ENCODE measurements at regions not wholly inside any gene's neighbourhood (a gene's known extent, or its start where the extent isn't known, plus 50 kb on each side); places are given as distances from the start of the nearest gene placed in this dataset.

DNA sequence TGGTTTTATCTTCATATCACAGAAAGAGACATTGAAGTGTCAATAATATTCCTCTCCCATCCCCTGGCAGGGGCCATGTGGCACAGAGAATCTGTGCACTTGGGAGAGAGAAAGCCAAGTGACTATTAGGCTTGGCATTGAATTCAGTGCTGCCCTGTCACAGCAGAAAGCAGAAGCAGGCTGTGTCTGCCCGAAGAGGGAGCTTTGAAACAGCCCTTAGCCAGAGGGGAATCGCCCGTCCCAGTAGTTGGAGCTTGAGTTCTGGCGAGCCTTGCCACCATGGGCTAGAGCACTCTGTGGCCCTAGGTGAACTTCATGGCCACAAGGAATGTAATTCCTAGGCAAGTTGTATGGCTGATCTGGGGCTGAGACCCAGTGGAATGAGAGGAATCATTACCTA, 282.5 kb upstream of the PCDH10 start:
- DNase-seq (ENCODE audit: missing footprints), result no peak
- intact Hi-C loops (cut with DNase I), result no loop called here
- no peak for ATAC-seq

DNA sequence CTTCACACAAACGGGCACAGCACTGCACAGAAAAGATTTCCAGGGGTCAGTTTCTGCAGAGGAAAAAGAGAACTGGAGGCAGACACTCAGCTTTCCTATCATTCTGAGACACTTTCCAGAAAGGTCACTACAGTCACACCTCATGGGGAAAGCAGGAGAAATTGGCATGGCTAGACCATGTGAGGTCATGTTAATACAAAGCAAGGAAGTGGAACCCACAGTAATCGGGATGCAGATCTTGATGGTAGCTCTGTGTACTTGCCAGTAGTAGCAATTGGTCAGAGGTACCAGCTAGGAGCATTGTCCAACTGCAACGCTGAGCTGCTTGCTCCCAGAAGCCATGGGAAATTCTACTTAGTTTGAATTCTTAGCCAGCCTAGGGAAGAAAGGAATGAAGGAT, 255.3 kb upstream of the PCDH10 start:
- intact Hi-C loops (cut with DNase I), result no loop called here
- ATAC-seq (no peak), DNase-seq (ENCODE audit: missing footprints) (no peak)

DNA sequence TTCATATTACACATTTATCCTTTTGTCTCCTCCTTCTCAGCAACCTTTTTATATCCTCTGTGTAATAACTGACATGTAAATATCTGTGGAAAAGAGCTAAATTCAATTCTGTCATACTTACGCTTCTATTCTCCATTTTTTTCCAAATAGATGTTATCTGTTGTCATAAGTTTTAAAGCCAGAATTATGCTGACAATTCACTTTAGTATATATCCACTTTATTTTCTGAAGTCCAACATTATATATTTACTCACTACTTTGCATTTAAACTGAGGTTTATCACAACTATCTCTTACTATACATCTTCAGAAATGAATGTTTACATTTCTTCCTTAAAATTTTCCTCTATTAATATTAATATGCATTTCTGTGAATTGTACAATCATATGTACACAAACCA, 247.9 kb upstream of the PCDH10 start:
- intact Hi-C loops (cut with DNase I), result no loop called here
- ATAC-seq (no peak), DNase-seq (ENCODE audit: missing footprints) (no peak)

DNA sequence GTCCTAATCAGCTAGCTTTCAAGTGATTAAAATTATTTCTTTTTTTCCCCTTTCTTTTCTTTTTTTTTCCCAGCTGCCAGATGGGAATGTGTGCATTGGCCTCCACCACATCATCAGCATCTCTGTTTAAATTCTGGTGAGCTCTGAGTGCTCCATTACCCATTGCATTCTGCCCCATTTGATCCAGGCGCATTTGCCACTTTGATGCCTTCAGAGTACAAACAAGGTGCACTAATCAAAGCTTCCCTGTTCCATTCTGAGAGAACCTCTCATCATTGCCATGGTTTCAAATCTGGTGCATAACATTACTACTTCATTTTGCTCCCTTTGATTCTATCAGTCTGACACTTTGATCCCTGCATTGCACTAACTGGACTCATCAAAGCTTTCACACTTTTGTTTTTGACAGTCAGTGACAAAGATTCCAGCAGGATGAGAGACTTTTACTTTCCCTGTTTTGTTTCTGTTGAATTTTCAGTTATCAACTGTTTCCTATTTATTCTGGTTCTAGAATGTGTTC, 238.8 kb upstream of the PCDH10 start:
- intact Hi-C loops (cut with DNase I), result no loop called here
- no peak for DNase-seq (ENCODE audit: missing footprints)
- ATAC-seq, result no peak

DNA sequence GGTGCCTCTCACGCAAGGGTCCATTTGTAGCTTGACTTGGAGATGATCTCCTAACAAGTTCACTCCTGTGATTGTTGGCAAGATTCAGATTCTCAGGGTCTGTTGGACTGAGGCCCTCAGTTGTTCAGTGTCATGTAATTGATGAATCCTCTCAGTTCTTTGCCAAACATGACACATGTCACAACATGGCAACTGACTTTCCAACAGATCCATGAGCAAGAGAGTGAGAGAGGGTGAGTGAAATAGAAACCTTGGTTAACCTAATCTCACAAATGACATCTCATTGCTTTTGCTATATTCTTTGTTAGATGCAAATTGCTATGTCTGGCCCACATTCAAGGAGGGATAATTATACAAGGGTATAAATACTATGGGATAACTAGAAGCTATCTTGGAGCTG, 231.0 kb upstream of the PCDH10 start:
- DNase-seq (ENCODE audit: missing footprints) (no peak), ATAC-seq (no peak)
- intact Hi-C loops (cut with DNase I), result no loop called here

DNA sequence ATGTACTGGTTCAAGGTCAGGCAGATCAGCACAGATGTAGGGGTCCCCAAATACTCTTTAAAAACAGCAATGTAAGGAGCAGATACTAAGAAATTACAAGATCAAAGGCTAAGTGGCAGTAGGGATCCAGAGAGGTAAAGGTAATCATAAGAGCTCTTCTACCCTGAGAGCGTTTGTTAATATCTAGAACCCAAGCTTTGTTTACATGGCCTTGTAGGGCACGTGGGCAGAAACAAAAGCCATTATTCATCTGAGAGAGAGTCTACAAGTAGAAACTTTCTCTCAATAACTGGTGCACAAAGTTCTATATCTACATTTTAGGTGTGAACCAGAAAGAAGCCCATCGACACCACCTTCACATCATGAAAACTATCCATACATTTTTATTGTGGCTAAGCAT, 225.6 kb upstream of the PCDH10 start:
- intact Hi-C loops (cut with DNase I), result no loop called here
- ATAC-seq (no peak), DNase-seq (ENCODE audit: missing footprints) (no peak)

DNA sequence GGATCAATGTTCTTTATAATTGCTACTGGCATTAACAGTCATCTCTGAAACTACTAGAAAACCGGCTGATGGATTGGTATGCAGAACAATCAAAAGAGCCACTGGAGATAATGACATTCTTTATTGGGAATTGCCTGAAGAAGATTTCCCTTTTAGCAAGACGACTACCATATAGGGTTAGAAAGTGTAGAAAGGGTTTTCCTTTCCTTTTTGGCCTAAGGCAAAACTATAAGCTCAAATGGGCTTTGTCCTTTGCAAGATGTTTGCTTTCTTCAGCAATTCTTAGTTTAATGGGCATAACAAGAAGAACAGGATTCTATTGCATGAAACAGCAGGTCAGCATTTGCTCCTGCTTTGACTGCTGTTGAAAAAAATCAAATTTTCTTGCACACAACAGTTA, 214.2 kb upstream of the PCDH10 start:
- ATAC-seq (no peak), DNase-seq (ENCODE audit: missing footprints) (no peak)
- intact Hi-C loops (cut with DNase I), result no loop called here

DNA sequence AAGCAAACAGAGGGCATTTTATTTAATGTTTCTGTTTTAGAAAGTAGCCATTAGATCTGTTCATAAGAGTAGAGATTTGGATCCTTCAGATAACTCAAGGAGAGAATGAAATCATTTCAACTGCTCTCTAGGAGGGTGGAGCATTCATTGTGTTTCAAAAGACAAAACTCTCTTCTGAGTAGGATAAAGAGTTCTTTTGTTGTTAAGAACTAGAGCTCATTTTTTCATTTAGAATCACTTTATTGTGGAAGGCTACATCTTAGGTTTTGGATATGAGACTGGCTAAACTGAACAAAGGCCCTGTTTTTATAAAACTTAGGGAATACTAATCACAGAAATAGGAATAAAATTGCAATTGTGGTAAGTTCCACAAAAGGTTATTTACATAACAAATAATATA, 193.9 kb upstream of the PCDH10 start:
- DNase-seq (ENCODE audit: missing footprints), result no peak
- no peak for ATAC-seq
- intact Hi-C loops (cut with DNase I), result no loop called here

DNA sequence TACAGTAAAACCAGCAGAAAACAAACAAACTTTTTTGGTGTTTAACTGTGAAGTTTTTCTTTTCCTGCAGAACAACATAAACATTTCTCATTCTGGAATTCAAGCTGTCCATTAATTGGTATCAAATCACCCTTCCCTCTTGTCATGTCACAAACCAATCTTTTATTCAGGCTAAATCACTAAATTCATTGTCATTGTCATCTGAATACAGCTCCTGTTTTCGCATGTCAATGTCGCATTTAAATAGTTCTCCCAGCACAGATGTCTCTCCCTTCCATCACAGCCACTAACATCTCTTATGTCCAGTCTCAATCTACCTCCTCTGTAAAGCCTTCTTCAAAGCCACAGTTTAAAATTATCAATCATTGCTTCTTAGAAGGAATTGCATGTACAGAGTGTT, 192.1 kb upstream of the PCDH10 start:
- ATAC-seq (no peak), DNase-seq (ENCODE audit: missing footprints) (no peak)
- intact Hi-C loops (cut with DNase I), result no loop called here

DNA sequence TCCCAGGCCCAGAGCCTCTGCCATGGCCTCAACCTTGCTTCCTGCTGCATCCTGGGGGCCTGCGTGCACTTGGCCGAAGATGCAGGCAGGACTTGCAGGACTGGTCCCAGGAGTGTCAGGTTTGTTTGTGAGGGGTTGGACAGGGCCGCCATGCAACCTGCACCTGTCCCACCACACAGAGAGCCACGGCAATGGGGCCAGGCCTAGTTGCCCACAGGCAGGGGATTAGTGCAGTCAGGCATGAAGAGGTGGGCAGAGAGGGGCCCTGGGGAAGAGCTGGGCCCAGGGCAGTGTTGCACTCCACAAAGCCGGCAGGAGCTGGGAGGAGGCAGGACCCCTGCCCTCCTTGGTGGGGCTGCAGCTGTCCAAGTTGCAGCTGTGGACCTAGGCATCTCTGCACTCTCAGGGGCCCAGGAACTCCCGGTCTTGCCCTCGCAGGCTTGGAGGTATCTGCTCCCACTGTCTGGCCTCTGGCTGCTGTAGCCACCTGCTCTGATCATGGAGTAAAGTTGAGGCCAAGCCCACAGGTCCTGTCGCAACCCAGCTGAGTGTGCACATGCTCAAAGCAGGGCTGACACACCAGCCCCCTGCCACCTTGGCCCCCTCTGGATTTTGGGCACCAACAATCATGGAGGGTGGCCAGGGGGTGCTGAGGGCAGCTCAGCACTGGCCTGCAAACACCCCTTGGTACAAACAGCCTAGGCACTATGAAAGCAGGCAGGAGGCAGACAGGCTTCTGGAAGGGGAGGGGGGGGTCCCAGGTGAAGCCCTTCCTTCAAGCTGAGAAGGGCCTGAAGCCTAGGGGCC, 190.4 kb upstream of the PCDH10 start:
- ATAC-seq (no peak), DNase-seq (ENCODE audit: missing footprints) (no peak)
- intact Hi-C loops (cut with DNase I), result no loop called here

DNA sequence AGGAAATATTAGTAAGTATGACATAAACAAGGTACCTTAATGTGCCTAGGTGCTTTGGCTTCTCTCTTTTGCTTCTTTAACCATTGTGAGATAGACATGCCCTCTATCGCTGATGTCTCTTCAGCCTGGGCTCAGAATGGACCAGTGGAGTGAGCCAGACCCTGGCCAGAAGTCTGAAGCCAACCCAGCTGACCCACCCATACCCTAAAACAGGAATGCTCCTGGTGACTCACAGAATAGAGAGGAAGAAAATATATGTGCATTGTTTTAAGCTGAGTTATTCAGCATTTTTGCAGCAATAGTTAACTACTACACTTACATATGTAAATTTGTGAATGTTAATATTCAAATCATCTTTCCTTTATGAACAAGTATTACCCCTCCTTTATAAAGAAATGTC, 167.5 kb upstream of the PCDH10 start:
- intact Hi-C loops (cut with DNase I), result no loop called here
- ATAC-seq (no peak), DNase-seq (ENCODE audit: missing footprints) (no peak)

DNA sequence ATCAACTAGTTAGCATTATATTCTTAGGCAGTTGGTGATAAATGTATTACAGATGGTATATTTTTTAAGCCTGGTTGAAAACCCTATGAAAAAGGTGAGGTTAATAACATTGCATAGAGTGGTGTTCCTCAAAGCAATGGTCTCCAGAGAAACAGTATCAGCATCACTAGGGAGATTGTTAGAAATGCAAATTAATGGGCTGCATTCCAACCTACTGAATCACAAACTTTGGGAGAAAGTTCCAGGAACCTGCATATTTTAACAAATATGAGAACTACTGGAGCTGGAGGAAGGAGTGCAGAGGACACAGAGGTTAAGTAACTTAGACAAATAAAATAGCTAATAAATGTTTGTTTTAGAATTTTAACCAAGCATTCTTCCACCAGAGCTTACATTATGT, 166.9 kb upstream of the PCDH10 start:
- DNase-seq (ENCODE audit: missing footprints) (no peak), ATAC-seq (no peak)
- intact Hi-C loops (cut with DNase I), result no loop called here

DNA sequence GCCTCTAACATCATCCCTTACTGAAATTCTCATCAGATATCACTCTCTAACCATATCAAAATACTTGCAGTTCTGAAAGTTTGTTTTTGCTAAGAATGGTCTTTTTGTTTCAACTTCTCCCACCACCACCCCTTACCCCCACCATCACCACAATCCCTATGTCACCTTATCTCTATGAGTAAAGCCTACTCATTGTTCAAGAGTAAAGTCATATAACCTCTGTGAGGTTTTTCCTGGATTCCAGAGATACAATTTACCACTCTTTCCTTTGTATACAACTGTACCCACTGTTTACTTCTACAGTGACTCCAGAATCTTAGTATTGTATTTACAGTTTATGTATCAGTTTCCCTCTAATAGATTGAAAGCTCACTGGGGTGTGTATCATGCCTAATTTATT, 158.0 kb upstream of the PCDH10 start:
- intact Hi-C loops (cut with DNase I), result no loop called here
- DNase-seq (ENCODE audit: missing footprints) (no peak), ATAC-seq (no peak)

DNA sequence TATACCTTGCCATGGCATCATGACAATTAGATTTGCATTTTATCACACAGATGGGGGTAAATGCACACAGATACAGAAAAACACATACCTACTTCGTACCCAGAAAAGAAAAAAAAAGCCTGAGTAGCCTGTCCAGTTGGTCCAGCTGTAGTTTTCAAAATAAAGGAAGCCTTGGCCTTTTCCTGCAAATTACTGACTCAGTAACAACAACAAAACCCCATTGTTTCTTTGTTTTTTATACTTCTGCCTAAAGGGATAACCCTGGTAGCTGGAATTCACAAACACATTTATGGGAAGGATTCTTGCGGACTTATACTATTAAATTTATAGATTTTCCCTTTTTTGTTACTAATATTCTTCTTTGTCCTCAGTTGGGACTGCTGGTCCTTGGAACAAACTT, 156.4 kb upstream of the PCDH10 start:
- ATAC-seq, result no peak
- intact Hi-C loops (cut with DNase I), result no loop called here
- no peak for DNase-seq (ENCODE audit: missing footprints)

DNA sequence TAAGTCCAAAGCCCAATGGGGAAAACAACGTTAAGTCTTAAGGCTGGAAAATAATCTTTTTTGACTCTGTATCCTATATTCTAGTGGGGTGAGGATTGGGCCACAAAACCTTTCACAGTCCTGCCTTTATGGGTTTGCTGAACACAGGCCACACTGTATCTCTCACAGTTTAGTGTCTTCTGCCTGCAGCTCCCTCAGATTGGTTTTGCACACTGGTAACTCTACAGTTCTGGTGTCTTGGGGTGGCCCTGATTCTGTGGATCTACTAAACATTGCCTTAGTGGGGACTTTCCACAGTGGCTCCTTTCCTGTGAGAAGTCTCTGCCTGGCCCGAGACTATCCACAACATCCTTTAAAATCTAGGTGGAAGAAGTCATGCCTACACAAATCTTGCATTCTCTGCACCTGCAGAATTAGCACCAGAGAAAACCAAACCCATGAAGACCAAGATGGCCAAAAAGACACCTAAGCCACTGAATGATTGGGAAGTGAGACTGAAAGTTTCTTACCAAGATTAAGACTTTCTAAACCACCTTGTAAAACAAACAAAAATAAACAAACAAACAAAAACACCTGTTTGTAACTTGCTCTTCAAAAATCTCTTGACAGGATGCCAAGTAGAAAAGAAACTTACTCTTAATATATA, 150.4 kb upstream of the PCDH10 start:
- intact Hi-C loops (cut with DNase I), result no loop called here
- DNase-seq (ENCODE audit: missing footprints) (no peak), ATAC-seq (no peak)

DNA sequence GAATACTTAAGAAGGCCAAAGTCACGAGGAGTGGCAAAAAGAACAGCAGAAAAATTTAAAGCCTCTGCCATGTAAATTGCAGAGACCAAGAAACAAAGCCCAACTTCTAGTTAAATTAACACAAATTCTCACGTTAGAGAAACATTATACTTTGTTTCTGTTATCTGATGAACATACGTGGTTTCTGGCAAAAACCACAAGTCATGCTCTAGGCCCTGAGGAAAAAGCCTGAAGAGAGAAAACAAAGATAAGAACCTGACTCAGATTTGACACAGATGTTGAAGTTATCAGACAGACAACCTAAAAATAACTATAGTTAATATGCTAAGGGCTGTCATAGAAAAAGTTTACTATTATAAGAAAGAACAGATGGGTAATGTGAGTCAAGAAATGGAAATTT, 149.1 kb upstream of the PCDH10 start:
- intact Hi-C loops (cut with DNase I), result no loop called here
- no peak for DNase-seq (ENCODE audit: missing footprints)
- no peak for ATAC-seq

DNA sequence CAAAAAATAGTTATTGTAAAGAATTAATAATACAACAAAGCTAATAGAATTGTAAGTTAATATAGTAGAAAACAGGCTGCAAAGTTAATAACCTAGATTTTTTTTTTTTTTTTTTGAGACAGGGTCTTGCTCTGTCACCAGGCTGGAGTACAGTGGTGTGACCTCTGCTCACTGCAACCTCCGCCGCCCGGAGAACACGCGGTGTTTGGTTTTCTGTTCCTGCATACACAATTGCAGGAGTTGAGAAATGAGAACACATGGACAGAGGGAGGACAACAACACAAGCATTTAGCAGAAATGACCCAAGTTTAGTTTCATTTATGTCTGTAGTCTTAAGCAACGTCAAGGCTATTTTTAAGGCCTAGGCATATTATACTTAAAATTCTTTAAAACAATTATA, 145.9 kb upstream of the PCDH10 start:
- ATAC-seq, result no peak
- no peak for DNase-seq (ENCODE audit: missing footprints)
- intact Hi-C loops (cut with DNase I), result no loop called here

DNA sequence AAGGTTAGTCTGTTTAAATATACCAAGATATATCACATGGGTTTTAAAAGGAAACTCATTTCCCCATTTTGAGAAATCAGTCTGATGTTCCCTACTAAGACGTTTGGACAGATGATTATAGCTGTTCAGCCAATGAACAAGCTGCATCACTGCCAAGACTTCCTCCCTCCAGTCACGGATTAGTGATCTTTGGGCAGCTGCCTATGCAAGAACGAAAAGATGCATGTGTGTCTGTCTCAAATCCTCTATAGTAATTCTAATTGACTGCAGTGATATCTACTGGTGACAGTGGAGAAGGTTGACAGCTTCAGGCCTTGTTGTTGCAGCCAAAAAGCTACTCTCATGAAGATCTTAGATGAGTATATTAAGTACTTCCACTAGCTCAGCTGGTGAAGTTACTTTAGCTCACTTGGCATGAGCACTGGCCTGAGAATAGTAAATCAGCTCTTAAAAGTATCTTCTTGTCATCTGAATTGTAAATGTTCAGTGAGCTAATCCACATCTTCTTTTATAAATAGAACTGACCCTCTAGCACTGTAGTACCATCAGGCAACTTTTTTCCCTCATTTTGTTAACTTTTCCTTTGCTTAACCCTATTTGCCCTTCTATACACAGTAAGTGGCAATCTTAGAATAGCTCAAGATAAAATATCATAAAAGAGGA, 134.5 kb upstream of the PCDH10 start:
- ATAC-seq (no peak), DNase-seq (ENCODE audit: missing footprints) (no peak)
- intact Hi-C loops (cut with DNase I), result no loop called here

DNA sequence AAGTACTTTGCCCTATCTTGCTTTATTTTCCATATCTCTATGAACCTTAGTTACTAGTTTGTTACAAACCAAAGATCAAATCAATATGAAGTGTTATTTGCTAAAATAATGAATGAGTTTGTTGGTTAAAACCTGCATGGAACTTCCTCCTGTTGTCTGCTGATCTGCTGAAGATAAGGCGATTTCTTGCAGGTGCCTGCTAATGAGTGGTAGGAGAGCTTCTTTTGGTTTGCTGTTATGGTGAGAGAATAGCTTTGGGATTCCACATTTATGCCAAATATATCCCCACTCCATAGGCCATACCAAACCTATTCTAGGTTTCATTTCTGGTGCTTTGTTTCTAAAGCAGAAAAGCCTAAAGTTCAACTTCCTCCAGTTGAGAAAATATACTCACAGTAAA, 103.8 kb upstream of the PCDH10 start:
- intact Hi-C loops (cut with DNase I), result no loop called here
- DNase-seq (ENCODE audit: missing footprints), result no peak
- ATAC-seq, result no peak

DNA sequence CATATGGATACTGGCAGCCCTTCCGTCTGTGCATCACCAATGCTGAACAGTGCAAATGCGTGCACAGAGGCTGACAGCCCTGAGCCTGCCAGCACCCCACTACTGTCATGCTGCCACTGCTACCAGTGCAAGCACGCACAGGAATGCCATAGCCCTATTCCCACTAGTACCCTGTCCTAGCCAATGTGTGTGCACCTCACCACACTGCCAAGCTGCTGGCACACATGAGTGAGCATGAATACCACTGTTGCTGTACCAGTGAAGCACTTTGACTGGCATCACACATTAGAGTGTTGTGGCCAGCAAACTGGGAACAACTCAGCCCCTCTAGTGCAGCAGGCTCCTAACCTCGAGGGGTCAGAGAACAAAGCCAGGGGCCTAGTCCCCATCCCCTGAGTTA, 102.9 kb upstream of the PCDH10 start:
- no peak for ATAC-seq
- intact Hi-C loops (cut with DNase I), result no loop called here

More for the DNA sequence above, 102.9 kb upstream of the PCDH10 start:
- DNase-seq (ENCODE audit: missing footprints), result no peak

Data from Right ventricle myocardium inferior (tissue), 1 donor.